Activated CD8-positive, alpha-beta T cell treated with anti-CD3 and anti-CD28 coated beads, Interleukin-2, amount 10 ng/mL, durations not matched to agents 7 days and 5 days (primary cell): ENCODE measurements at regions not wholly inside any gene's neighbourhood (a gene's known extent, or its start where the extent isn't known, plus 50 kb on each side); places are given as distances from the start of the nearest gene placed in this dataset.

Experiments used
- ATAC-seq: fragments of 150-1000 bp; cut with Tn5 transposase; one replicate; pipeline ENCODE4 v1.10.0; 2021; ENCODE audit warnings: moderate library complexity
- CTCF ChIA-PET: fragments of 350-600 bp; sonication (Branson Sonifier 250); formaldehyde crosslinking; loops from one replicate; lab custom pipeline; 2021; ENCODE audit warnings: antibody characterized with exemption; lab: Charles Lee
- POLR2A ChIA-PET: fragments of 350-600 bp; sonication (Branson Sonifier 250); formaldehyde crosslinking; loops from one replicate; lab custom pipeline; 2021; ENCODE audit warnings: antibody characterized with exemption; lab: Charles Lee
- DNase-seq: peaks from one replicate; pipeline ENCODE4 v3.0.0-alpha.2; 2020
- H3K27ac Mint-ChIP-seq: one replicate; pipeline ENCODE4 v1.8.0; 2021; ENCODE audit warnings: mild to moderate bottlenecking, mixed read lengths
- H3K27me3 Mint-ChIP-seq: one replicate; pipeline ENCODE4 v1.8.0; 2021; ENCODE audit warnings: low read depth, mixed read lengths
- H3K36me3 Mint-ChIP-seq: one replicate; pipeline ENCODE4 v1.8.0; 2021; ENCODE audit warnings: low read depth, mixed read lengths
- H3K4me1 Mint-ChIP-seq: one replicate; pipeline ENCODE4 v1.8.0; 2021; ENCODE audit warnings: low read depth, mixed read lengths
- H3K4me3 Mint-ChIP-seq: one replicate; pipeline ENCODE4 v1.8.0; 2021; ENCODE audit warnings: mild to moderate bottlenecking, mixed read lengths
- H3K9me3 Mint-ChIP-seq: one replicate; pipeline ENCODE4 v1.8.0; 2022; ENCODE audit warnings: mixed read lengths; ENCODE audit not compliant: insufficient read depth

DNA sequence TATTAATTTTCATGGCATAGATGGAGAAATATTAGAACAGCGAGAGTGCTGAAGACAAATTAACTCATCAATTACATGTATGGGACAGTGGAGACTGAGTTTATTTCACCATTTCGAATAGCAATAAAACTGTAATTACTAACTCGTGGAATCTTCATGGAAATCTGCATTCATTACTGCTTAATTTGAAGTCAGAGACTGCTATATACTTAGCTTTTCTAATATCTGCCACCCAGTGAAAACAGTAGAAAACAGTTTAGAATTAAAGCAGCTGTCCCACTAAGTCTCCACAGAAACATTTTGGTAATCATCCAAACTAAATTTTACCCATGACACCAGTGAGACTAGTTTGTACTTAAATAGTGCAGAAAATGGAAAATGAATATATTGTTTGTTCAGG, 56.8 kb downstream of the IZUMO3 start:
- DNase-seq (no peak), ATAC-seq (no peak)
- no peaks in the 10 kb centered on the region for H3K4me1 Mint-ChIP-seq
- no peaks in the 10 kb centered on the region for H3K36me3 Mint-ChIP-seq
- no peak overlapping the region for H3K4me3 Mint-ChIP-seq
- ChIA-PET CTCF (no interaction called here), POLR2A (no interaction called here)
- no peak overlapping the region for H3K27ac Mint-ChIP-seq
- peaks cover 23% of the 10 kb centered on the region for H3K9me3 Mint-ChIP-seq
- no peaks in the 10 kb centered on the region for H3K27me3 Mint-ChIP-seq

GRCh38 chr9:24487946-24488345, 57.8 kb downstream of the IZUMO3 start:
- H3K27me3 Mint-ChIP-seq, result no peaks in the 10 kb centered on the region
- ChIA-PET CTCF (interaction anchor here (0.6 to 1.1 kb wide), 2 partner anchors 15 to 311 kb away, joined by 3 read pairs; no protein-coding TSS in a partner anchor), POLR2A (no interaction called here)
- H3K4me3 Mint-ChIP-seq, result no peak overlapping the region
- ATAC-seq (no peak), DNase-seq (no peak)
- H3K9me3 Mint-ChIP-seq, result peaks cover 16% of the 10 kb centered on the region
- no peak overlapping the region for H3K27ac Mint-ChIP-seq
- H3K4me1 Mint-ChIP-seq, result no peaks in the 10 kb centered on the region
- no peaks in the 10 kb centered on the region for H3K36me3 Mint-ChIP-seq

DNA sequence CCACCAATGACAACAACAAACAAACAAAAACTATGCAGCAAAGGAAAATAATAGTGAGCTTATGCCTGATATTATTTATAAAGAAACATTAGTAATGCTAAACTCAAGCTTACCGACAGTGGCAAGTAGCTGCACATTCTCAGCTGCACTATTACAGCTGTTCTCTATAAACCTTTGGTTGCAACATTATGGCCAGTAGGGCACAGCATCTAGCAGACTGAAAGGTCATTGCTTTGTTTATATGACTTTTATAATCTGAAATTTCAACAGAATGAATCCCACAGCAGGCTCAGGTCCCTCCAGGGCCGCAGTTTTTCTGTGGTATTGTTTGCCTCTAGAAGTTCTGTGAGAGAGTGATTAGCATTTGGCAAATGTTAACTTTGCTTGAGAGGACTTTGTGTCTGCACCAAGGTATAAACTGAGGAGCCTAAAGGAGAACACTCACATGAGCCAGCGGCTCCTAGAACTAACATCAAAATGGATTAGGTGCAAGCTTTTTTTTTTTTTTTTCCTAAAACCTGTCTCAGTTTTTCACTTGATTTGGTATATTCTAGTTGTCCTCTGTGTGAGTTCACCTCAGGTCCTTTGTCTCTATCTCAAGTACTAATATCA, 58.3 kb downstream of the IZUMO3 start:
- POLR2A ChIA-PET, result no interaction called here

DNA sequence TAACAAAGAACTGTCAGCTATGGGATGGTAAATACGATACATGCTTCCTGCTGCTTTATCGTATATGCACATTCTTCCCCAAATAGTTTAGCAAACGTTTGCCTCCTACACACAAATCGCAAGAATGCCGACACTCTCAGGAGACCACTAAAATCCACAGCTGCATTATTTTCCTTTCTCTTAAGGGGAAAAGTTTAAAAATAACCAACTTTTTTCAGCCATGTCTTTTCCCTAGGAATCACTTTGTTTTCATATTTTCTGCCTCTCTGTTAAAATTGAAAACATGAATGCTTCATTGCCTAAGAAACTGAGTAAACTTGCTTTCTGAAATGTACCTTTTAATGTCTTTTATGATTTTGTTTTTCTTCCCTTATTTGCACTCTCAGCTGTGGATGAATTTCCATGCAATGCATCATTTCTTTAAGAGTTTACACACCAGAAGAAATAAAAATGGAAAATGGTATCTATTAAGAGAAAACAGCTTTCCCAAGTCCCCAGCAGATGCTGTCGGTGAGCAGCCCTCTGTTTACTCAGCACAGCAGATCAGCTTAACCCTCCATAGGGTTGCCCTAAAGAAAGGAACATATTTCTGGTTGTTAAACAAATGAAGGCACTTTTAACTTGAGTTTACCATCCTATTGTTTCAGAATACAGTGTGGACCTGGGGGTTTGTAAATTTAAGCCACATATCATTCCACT, 66.2 kb downstream of the IZUMO3 start:
- no peak overlapping the region for H3K4me3 Mint-ChIP-seq
- ChIA-PET POLR2A (no interaction called here), CTCF (no interaction called here)
- DNase-seq, result no peak
- H3K9me3 Mint-ChIP-seq, result peaks cover 6% of the 10 kb centered on the region
- H3K27me3 Mint-ChIP-seq, result no peaks in the 10 kb centered on the region
- H3K36me3 Mint-ChIP-seq, result no peaks in the 10 kb centered on the region
- H3K4me1 Mint-ChIP-seq, result no peaks in the 10 kb centered on the region
- H3K27ac Mint-ChIP-seq, result no peak overlapping the region
- ATAC-seq, result no peak

More for the DNA sequence above, 58.3 kb downstream of the IZUMO3 start:
- CTCF ChIA-PET, result interaction anchor here (1.1 kb wide), 1 partner anchor 15 kb away, joined by 3 read pairs; no protein-coding TSS in a partner anchor
- DNase-seq (no peak), ATAC-seq (no peak)
- Mint-ChIP-seq H3K4me1 (no peaks in the 10 kb centered on the region), H3K36me3 (no peaks in the 10 kb centered on the region), H3K27me3 (no peaks in the 10 kb centered on the region), H3K4me3 (no peak overlapping the region), H3K9me3 (peaks cover 15% of the 10 kb centered on the region), H3K27ac (no peak overlapping the region)

GRCh38 chr9:24464319-24464951, 81.3 kb downstream of the IZUMO3 start:
- H3K36me3 Mint-ChIP-seq, result no peaks in the 10 kb centered on the region
- H3K4me3 Mint-ChIP-seq, result no peak overlapping the region
- H3K27ac Mint-ChIP-seq, result no peak overlapping the region
- no peak for ATAC-seq
- no peaks in the 10 kb centered on the region for H3K27me3 Mint-ChIP-seq
- H3K9me3 Mint-ChIP-seq, result peaks cover 37% of the 10 kb centered on the region
- no peak for DNase-seq
- ChIA-PET POLR2A (no interaction called here), CTCF (no interaction called here)
- H3K4me1 Mint-ChIP-seq, result no peaks in the 10 kb centered on the region

GRCh38 chr9:24462951-24463350, 82.7 kb downstream of the IZUMO3 start:
- POLR2A ChIA-PET, result no interaction called here
- H3K4me3 Mint-ChIP-seq, result no peak overlapping the region
- DNase-seq (no peak), ATAC-seq (no peak)
- no peaks in the 10 kb centered on the region for H3K4me1 Mint-ChIP-seq
- H3K36me3 Mint-ChIP-seq, result no peaks in the 10 kb centered on the region
- H3K27ac Mint-ChIP-seq, result no peak overlapping the region
- no peaks in the 10 kb centered on the region for H3K27me3 Mint-ChIP-seq
- CTCF ChIA-PET, result no interaction called here
- H3K9me3 Mint-ChIP-seq, result peaks cover 36% of the 10 kb centered on the region

GRCh38 chr9:24460781-24461180, 84.9 kb downstream of the IZUMO3 start:
- no peak overlapping the region for H3K27ac Mint-ChIP-seq
- no peak for DNase-seq
- ChIA-PET POLR2A (no interaction called here), CTCF (no interaction called here)
- H3K4me1 Mint-ChIP-seq, result no peaks in the 10 kb centered on the region
- no peak overlapping the region for H3K4me3 Mint-ChIP-seq
- no peak for ATAC-seq
- H3K27me3 Mint-ChIP-seq, result no peaks in the 10 kb centered on the region
- H3K36me3 Mint-ChIP-seq, result no peaks in the 10 kb centered on the region
- H3K9me3 Mint-ChIP-seq, result peaks cover 36% of the 10 kb centered on the region

GRCh38 chr9:24459953-24460352, 85.7 kb downstream of the IZUMO3 start:
- DNase-seq (no peak), ATAC-seq (no peak)
- POLR2A ChIA-PET, result no interaction called here
- Mint-ChIP-seq H3K27me3 (no peaks in the 10 kb centered on the region), H3K4me1 (no peaks in the 10 kb centered on the region), H3K36me3 (no peaks in the 10 kb centered on the region), H3K4me3 (no peak overlapping the region), H3K27ac (no peak overlapping the region), H3K9me3 (peaks cover 35% of the 10 kb centered on the region)
- CTCF ChIA-PET, result no interaction called here

GRCh38 chr9:24451346-24451745, 94.4 kb downstream of the IZUMO3 start:
- no peaks in the 10 kb centered on the region for H3K36me3 Mint-ChIP-seq
- no peaks in the 10 kb centered on the region for H3K4me1 Mint-ChIP-seq
- ATAC-seq (no peak), DNase-seq (no peak)
- no peak overlapping the region for H3K4me3 Mint-ChIP-seq
- no peak overlapping the region for H3K27ac Mint-ChIP-seq
- H3K27me3 Mint-ChIP-seq, result no peaks in the 10 kb centered on the region
- POLR2A ChIA-PET, result no interaction called here
- peaks cover 31% of the 10 kb centered on the region for H3K9me3 Mint-ChIP-seq
- CTCF ChIA-PET, result no interaction called here

DNA sequence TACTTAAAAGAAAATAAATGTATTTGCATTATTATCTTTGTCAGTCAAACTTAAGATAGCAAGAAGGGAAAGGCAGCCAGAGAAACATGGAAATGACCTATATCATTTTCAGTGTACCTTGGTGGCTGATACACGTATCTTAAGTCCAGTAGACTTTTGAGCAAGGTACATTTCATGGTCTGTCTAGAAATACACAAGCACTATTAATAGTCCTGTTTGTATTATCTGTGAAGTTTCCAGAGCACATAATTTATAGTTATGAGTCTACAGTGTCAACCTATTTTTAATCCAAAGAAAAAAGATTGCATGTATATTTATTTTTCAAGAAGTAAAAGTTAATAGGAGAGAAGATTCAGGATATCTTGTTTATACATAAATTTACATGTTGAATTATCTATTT, 95.7 kb downstream of the IZUMO3 start:
- Mint-ChIP-seq H3K27ac (no peak overlapping the region), H3K36me3 (no peaks in the 10 kb centered on the region), H3K9me3 (peaks cover 41% of the 10 kb centered on the region), H3K4me1 (no peaks in the 10 kb centered on the region), H3K4me3 (no peak overlapping the region), H3K27me3 (no peaks in the 10 kb centered on the region)
- DNase-seq, result no peak
- CTCF ChIA-PET, result no interaction called here
- POLR2A ChIA-PET, result no interaction called here
- no peak for ATAC-seq

DNA sequence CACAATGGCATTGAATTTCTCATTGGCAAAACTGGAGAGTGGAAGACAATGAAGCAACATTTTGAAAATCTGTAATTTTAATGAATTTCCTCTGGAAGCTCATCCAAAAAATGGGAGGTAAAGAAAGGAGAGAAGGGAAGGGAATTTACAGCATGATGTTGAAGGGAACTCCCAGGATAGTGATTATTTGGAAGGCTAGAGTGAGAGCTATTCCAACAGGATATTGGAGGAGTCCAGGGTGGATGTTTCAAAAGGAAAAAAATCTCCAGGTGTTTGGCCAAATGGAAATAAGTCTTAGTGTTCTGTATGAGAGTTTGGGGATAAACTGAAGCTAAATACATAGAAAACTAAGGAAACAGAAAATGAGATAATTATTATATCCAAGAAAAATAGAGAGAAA, 106.2 kb downstream of the IZUMO3 start:
- Mint-ChIP-seq H3K9me3 (peaks cover 38% of the 10 kb centered on the region), H3K27ac (no peak overlapping the region), H3K4me1 (no peaks in the 10 kb centered on the region), H3K4me3 (no peak overlapping the region), H3K27me3 (no peaks in the 10 kb centered on the region), H3K36me3 (no peaks in the 10 kb centered on the region)
- ChIA-PET POLR2A (no interaction called here), CTCF (no interaction called here)
- ATAC-seq (no peak), DNase-seq (no peak)

DNA sequence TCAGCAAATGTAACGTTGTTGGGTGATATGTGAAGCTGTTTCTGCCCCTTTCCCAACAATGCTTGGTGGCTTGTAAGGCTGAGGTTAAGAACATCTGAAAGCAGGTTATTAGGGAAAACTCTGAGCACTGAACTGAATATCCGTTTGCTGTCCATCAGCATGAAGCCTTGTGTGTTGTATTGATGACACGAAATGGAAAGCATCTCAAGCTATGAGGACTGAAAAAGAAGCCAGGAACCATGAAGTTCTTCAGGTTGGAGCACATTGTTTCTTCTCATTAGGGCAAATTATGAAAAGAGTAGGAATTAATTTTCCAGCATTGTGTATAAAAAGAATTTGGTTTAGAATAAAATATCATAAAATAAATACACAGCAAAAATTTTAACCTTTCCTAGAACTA, 106.8 kb downstream of the IZUMO3 start:
- Mint-ChIP-seq H3K27me3 (no peaks in the 10 kb centered on the region), H3K36me3 (no peaks in the 10 kb centered on the region), H3K27ac (no peak overlapping the region), H3K4me3 (no peak overlapping the region), H3K9me3 (peaks cover 39% of the 10 kb centered on the region), H3K4me1 (no peaks in the 10 kb centered on the region)
- ChIA-PET CTCF (no interaction called here), POLR2A (no interaction called here)
- DNase-seq, result no peak
- ATAC-seq, result no peak
